Anterior cingulate cortex (tissue), 58 donors: ENCODE measurements at regions not wholly inside any gene's neighbourhood (a gene's known extent, or its start where the extent isn't known, plus 50 kb on each side); places are given as distances from the start of the nearest gene placed in this dataset.
A peak's percentile ranks its signal among the peaks of the same experiment; 100 is the strongest.

Experiments
- DNase-seq, 58 donors: peaks; one replicate each; lab custom pipeline; 2025; lab: John Stamatoyannopoulos, UW

GRCh38 chr18:51765606-51766360 is 568.3 kb upstream of the MEX3C start:
- DNase-seq, result no peak

- DNase-seq, result no peak
These were observed 569.8 kb upstream of the MEX3C start for GRCh38 chr18:51767293-51767692.

- no peak for DNase-seq
These were observed 561.9 kb upstream of the DCC start for GRCh38 chr18:51778115-51778514.

- no peak for DNase-seq
These were observed 550.1 kb upstream of the DCC start for GRCh38 chr18:51789871-51790270.

- no peak for DNase-seq
These were observed 538.5 kb upstream of the DCC start for GRCh38 chr18:51801514-51801913.

- no peak for DNase-seq
These were observed 537.2 kb upstream of the DCC start for GRCh38 chr18:51802569-51803428.

GRCh38 chr18:51807336-51807735 is 532.7 kb upstream of the DCC start:
- DNase-seq, result no peak

GRCh38 chr18:51811883-51812282 is 528.1 kb upstream of the DCC start:
- DNase-seq, result no peak

- no peak for DNase-seq
These were observed 526.3 kb upstream of the DCC start for GRCh38 chr18:51813740-51814139.

- DNase-seq, result no peak
These were observed 518.4 kb upstream of the DCC start for GRCh38 chr18:51821610-51822009.

GRCh38 chr18:51824746-51825145 is 515.3 kb upstream of the DCC start:
- DNase-seq, result no peak

- DNase-seq, result no peak
These were observed 506.1 kb upstream of the DCC start for GRCh38 chr18:51833850-51834249.

- no peak for DNase-seq
These were observed 491.3 kb upstream of the DCC start for GRCh38 chr18:51848702-51849101.

- no peak for DNase-seq
These were observed 487.3 kb upstream of the DCC start for GRCh38 chr18:51852681-51853080.

GRCh38 chr18:51857989-51858388 is 482.0 kb upstream of the DCC start:
- DNase-seq, result peak in 30 of 58 donors; percentile 1 to 68 (median 26)

- DNase-seq, result no peak
These were observed 479.0 kb upstream of the DCC start for GRCh38 chr18:51861046-51861445.

- DNase-seq, result peak in 1 of 58 donors; percentile 31
These were observed 477.8 kb upstream of the DCC start for GRCh38 chr18:51862051-51862715.

- no peak for DNase-seq
These were observed 475.6 kb upstream of the DCC start for GRCh38 chr18:51864219-51864965.

- DNase-seq, result no peak
These were observed 474.5 kb upstream of the DCC start for GRCh38 chr18:51865538-51865937.

GRCh38 chr18:51867767-51868166 is 472.2 kb upstream of the DCC start:
- DNase-seq, result no peak

GRCh38 chr18:51878724-51879123 is 461.3 kb upstream of the DCC start:
- no peak for DNase-seq
